ENCODE measurements at regions not wholly inside any gene's neighbourhood (a gene's known extent, or its start where the extent isn't known, plus 50 kb on each side); places are given as distances from the start of the nearest gene placed in this dataset.

- Mint-ChIP-seq H3K4me3 (no peak overlapping the region), H3K4me1 (ENCODE audit: low read depth) (no peaks in the 10 kb centered on the region), H3K27ac (no peak overlapping the region), H3K36me3 (ENCODE audit: low read depth) (no peaks in the 10 kb centered on the region), H3K9me3 (no peaks in the 10 kb centered on the region), H3K27me3 (peaks cover 3% of the 10 kb centered on the region)
- no peak for DNase-seq
Observed at GRCh38 chr1:88101041-88101440, 583.0 kb upstream of the PKN2 start.

DNA sequence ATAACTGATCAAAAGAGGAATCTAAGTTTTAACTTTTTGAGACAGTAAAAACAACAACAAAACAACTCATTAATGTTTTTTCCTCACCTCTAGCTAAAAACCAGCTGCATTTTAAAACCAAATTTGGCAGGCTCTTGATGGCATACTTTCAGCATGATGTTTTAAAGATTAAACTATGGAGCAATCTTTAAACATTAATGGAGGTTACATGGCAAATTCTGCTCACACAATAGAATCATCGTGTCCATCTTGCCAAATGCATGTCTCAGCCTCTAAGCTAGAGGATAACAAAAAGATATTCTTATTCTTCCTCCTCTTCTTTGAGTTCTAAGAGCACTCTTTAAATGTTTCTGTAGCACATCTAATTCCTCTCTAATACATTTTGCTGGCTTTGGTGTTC, 579.8 kb upstream of the PKN2 start:
- DNase-seq = no peak
- no peaks in the 10 kb centered on the region for H3K9me3 Mint-ChIP-seq
- H3K36me3 Mint-ChIP-seq (ENCODE audit: low read depth) = no peaks in the 10 kb centered on the region
- H3K27ac Mint-ChIP-seq = no peak overlapping the region
- H3K4me1 Mint-ChIP-seq (ENCODE audit: low read depth) = no peaks in the 10 kb centered on the region
- peaks cover 3% of the 10 kb centered on the region for H3K27me3 Mint-ChIP-seq
- no peak overlapping the region for H3K4me3 Mint-ChIP-seq

GRCh38 chr1:88104886-88105285, 579.2 kb upstream of the PKN2 start:
- no peak for DNase-seq
- H3K4me3 Mint-ChIP-seq = no peak overlapping the region
- no peaks in the 10 kb centered on the region for H3K36me3 Mint-ChIP-seq (ENCODE audit: low read depth)
- peaks cover 3% of the 10 kb centered on the region for H3K27me3 Mint-ChIP-seq
- no peaks in the 10 kb centered on the region for H3K9me3 Mint-ChIP-seq
- H3K4me1 Mint-ChIP-seq (ENCODE audit: low read depth) = no peaks in the 10 kb centered on the region
- no peak overlapping the region for H3K27ac Mint-ChIP-seq

GRCh38 chr1:88111816-88112215, 572.3 kb upstream of the PKN2 start:
- Mint-ChIP-seq H3K4me1 (ENCODE audit: low read depth) (no peaks in the 10 kb centered on the region), H3K27me3 (no peaks in the 10 kb centered on the region), H3K36me3 (ENCODE audit: low read depth) (no peaks in the 10 kb centered on the region), H3K4me3 (no peak overlapping the region), H3K27ac (no peak overlapping the region), H3K9me3 (no peaks in the 10 kb centered on the region)
- no peak for DNase-seq

DNA sequence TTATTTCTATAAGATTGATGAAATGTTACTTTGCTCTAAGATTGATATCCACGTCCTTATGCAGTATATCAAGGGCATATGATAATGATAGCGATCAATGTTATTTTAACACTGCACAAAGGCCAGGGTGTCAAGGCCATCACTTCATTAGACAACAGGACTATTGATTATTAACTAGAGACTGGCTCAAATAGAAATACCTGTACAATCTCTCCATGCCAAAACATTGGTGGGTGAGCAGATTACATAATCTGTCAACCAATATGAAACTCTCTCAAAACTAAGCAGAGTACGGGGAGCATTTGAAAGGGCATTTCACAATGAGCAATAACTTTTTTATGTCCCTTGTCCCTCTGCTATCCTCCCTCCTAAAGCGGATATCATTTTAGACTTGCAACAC, 566.5 kb upstream of the PKN2 start:
- no peaks in the 10 kb centered on the region for H3K4me1 Mint-ChIP-seq (ENCODE audit: low read depth)
- H3K4me3 Mint-ChIP-seq = no peak overlapping the region
- DNase-seq = no peak
- no peaks in the 10 kb centered on the region for H3K9me3 Mint-ChIP-seq
- H3K36me3 Mint-ChIP-seq (ENCODE audit: low read depth) = no peaks in the 10 kb centered on the region
- no peaks in the 10 kb centered on the region for H3K27me3 Mint-ChIP-seq
- no peak overlapping the region for H3K27ac Mint-ChIP-seq

GRCh38 chr1:88118176-88118845, 565.8 kb upstream of the PKN2 start:
- Mint-ChIP-seq H3K27ac (no peak overlapping the region), H3K36me3 (ENCODE audit: low read depth) (no peaks in the 10 kb centered on the region), H3K9me3 (no peaks in the 10 kb centered on the region), H3K4me1 (ENCODE audit: low read depth) (no peaks in the 10 kb centered on the region), H3K4me3 (no peak overlapping the region), H3K27me3 (no peaks in the 10 kb centered on the region)
- DNase-seq = no peak

- H3K27ac Mint-ChIP-seq = no peak overlapping the region
- H3K27me3 Mint-ChIP-seq = no peaks in the 10 kb centered on the region
- no peaks in the 10 kb centered on the region for H3K4me1 Mint-ChIP-seq (ENCODE audit: low read depth)
- no peak overlapping the region for H3K4me3 Mint-ChIP-seq
- H3K9me3 Mint-ChIP-seq = no peaks in the 10 kb centered on the region
- H3K36me3 Mint-ChIP-seq (ENCODE audit: low read depth) = no peaks in the 10 kb centered on the region
- DNase-seq = no peak
Observed at GRCh38 chr1:88124614-88125013, 559.5 kb upstream of the PKN2 start.

DNA sequence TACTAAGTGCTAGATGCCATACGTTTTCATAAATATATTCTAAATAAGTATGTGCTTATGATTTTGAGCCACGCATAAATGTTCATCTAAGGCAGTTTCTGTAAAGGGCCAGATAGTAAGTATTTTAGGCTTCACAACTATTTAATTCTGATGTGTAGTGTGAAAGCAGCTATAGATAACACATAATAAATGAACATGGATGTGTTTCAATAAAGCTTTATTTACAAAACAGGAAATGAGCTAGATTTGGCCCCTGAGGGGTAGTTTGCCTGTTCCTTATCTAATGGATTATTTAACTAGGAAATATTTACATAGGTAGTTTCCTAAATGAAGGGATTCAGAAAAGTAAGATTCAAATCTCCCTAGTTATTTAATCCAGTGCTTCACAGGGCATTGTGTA, 557.6 kb upstream of the PKN2 start:
- no peaks in the 10 kb centered on the region for H3K4me1 Mint-ChIP-seq (ENCODE audit: low read depth)
- H3K9me3 Mint-ChIP-seq = peaks cover 1% of the 10 kb centered on the region
- no peak overlapping the region for H3K4me3 Mint-ChIP-seq
- no peak for DNase-seq
- H3K36me3 Mint-ChIP-seq (ENCODE audit: low read depth) = no peaks in the 10 kb centered on the region
- no peaks in the 10 kb centered on the region for H3K27me3 Mint-ChIP-seq
- no peak overlapping the region for H3K27ac Mint-ChIP-seq

GRCh38 chr1:88133991-88134390, 550.1 kb upstream of the PKN2 start:
- H3K4me1 Mint-ChIP-seq (ENCODE audit: low read depth) = no peaks in the 10 kb centered on the region
- H3K27me3 Mint-ChIP-seq = no peaks in the 10 kb centered on the region
- no peaks in the 10 kb centered on the region for H3K36me3 Mint-ChIP-seq (ENCODE audit: low read depth)
- peaks cover 3% of the 10 kb centered on the region for H3K9me3 Mint-ChIP-seq
- H3K4me3 Mint-ChIP-seq = no peak overlapping the region
- no peak overlapping the region for H3K27ac Mint-ChIP-seq
- no peak for DNase-seq

DNA sequence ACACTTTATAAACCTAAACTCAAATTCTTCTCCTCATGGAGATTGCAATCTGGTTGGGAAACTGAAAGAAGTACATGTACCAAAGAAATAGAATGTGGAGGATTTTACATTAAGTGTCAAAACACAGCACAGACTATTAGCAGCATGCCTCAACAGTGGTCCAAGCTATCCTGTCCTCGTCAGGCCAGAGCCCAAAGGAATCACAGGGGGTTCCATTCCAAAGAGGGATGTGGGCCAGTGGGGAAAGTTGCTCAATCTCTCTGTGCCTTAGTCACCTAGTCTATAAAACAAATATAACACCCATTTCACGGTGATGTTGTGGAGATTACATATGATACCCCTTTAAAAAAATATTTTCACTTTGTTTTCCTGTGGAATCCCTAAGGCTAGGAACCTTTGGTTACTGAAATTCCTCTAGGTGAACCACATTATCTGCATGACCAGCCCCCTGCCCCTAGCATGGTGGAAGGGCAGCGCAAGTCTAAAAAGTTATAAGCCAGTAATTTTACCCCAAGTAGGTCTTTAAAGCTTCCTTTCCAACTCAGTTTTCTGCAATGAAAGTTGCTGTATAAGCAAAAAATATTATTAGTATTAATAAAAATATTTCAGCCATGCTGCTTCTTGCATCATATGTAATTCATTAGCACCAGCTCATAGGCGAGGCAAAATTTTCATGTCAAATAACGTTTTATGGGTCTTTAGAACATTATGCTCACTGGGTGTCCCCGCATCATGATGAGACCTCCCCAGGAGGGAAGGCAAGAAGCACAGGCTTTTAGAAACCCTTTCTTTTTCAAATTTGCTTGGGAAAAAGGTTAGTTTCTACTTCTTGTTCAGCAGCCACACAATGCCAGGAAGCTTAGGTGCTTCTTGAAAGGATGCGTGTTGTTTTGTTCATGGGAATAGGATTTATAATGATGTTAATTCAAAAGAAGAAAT, 548.8 kb upstream of the PKN2 start:
- Mint-ChIP-seq H3K36me3 (ENCODE audit: low read depth) (no peaks in the 10 kb centered on the region), H3K27me3 (peaks cover 4% of the 10 kb centered on the region), H3K27ac (no peak overlapping the region), H3K4me3 (no peak overlapping the region), H3K9me3 (peaks cover 3% of the 10 kb centered on the region), H3K4me1 (ENCODE audit: low read depth) (no peaks in the 10 kb centered on the region)
- no peak for DNase-seq

DNA sequence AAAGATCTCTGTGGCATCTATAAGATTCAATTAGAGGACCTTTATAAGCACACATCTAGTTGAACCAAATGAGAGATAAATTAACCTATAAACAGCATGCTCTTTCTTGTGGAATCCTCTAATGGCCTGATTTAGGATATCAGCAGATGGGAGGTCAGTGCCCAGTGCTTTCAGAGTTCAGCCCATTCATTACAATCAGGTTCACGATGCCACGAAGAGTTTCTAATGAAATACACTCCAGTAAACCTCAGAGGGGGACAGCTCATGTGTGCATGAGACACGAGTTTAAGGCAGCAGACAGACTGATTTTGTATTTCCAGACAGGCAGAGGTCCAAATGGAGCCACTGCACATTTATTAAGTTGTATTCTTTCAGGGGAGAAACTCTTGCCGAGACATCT, 544.4 kb upstream of the PKN2 start:
- Mint-ChIP-seq H3K36me3 (ENCODE audit: low read depth) (no peaks in the 10 kb centered on the region), H3K4me1 (ENCODE audit: low read depth) (peaks cover 2% of the 10 kb centered on the region), H3K4me3 (no peak overlapping the region), H3K27me3 (peaks cover 4% of the 10 kb centered on the region), H3K27ac (no peak overlapping the region), H3K9me3 (no peaks in the 10 kb centered on the region)
- DNase-seq = no peak

- Mint-ChIP-seq H3K4me1 (ENCODE audit: low read depth) (peaks cover 2% of the 10 kb centered on the region), H3K27me3 (peaks cover 4% of the 10 kb centered on the region), H3K9me3 (no peaks in the 10 kb centered on the region), H3K36me3 (ENCODE audit: low read depth) (no peaks in the 10 kb centered on the region), H3K27ac (no peak overlapping the region), H3K4me3 (no peak overlapping the region)
- DNase-seq = no peak
Observed at GRCh38 chr1:88140325-88140724, 543.7 kb upstream of the PKN2 start.

DNA sequence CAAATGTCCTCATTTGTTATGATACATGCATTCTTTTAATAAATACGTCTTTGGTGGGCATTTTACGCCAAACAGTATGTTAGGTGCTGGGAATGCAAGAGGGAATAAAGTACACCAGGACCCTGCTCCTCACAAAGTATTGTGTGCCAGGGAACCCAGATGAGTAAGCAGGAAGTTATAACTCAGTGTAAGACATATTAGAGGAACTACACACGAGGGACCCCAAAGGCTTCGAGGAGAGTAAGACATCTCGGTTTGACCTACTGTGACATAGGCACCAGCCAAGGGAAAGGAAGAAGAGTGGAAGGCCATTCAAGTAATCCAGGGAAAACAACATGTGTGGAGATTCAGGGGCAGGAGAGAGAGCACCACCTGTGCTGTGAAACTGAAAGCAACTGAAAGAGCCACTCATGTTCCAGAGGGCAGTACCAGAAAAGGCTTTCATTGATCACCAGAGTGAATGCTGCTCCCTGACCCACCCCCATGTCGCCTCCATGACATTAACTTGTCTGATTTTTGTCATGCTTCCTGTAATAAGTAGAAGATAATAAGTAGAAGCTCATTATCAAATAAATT, 542.5 kb upstream of the PKN2 start:
- H3K27ac Mint-ChIP-seq = no peak overlapping the region
- H3K27me3 Mint-ChIP-seq = peaks cover 4% of the 10 kb centered on the region
- H3K4me3 Mint-ChIP-seq = no peak overlapping the region

GRCh38 chr1:88145752-88146151, 538.3 kb upstream of the PKN2 start:
- Mint-ChIP-seq H3K4me3 (no peak overlapping the region), H3K9me3 (no peaks in the 10 kb centered on the region), H3K4me1 (ENCODE audit: low read depth) (peaks cover 2% of the 10 kb centered on the region), H3K36me3 (ENCODE audit: low read depth) (no peaks in the 10 kb centered on the region), H3K27me3 (no peaks in the 10 kb centered on the region), H3K27ac (no peak overlapping the region)
- DNase-seq = no peak

More for the DNA sequence above, 542.5 kb upstream of the PKN2 start:
- no peaks in the 10 kb centered on the region for H3K36me3 Mint-ChIP-seq (ENCODE audit: low read depth)
- peaks cover 2% of the 10 kb centered on the region for H3K4me1 Mint-ChIP-seq (ENCODE audit: low read depth)
- no peaks in the 10 kb centered on the region for H3K9me3 Mint-ChIP-seq
- DNase-seq = no peak

GRCh38 chr1:88149686-88150085, 534.4 kb upstream of the PKN2 start:
- no peaks in the 10 kb centered on the region for H3K27me3 Mint-ChIP-seq
- H3K4me1 Mint-ChIP-seq (ENCODE audit: low read depth) = no peaks in the 10 kb centered on the region
- DNase-seq = no peak
- no peaks in the 10 kb centered on the region for H3K9me3 Mint-ChIP-seq
- no peak overlapping the region for H3K27ac Mint-ChIP-seq
- no peaks in the 10 kb centered on the region for H3K36me3 Mint-ChIP-seq (ENCODE audit: low read depth)
- H3K4me3 Mint-ChIP-seq = no peak overlapping the region
